ENCODE measurements at regions not wholly inside any gene's neighbourhood (a gene's known extent, or its start where the extent isn't known, plus 50 kb on each side); places are given as distances from the start of the nearest gene placed in this dataset.

GRCh38 chr13:22090106-22090505, 419.2 kb downstream of the FGF9 start:
- no peak for TF ChIP-seq CTCF (IDR thresholded peaks at IDR 0.05; ENCODE audit: unreplicated experiment)
- H3K27ac Mint-ChIP-seq, result no peak overlapping the region
- no peak overlapping the region for H3K4me3 Mint-ChIP-seq
- DNase-seq (ENCODE audit: low spot score in 2 of 2, unreplicated experiment in 2 of 2), result no peak
- H3K27me3 Mint-ChIP-seq (ENCODE audit: low read depth), result no peaks in the 10 kb centered on the region
- H3K9me3 Mint-ChIP-seq, result peaks cover 7% of the 10 kb centered on the region
- H3K36me3 Mint-ChIP-seq, result peaks cover under 1% of the 10 kb centered on the region
- peaks cover 24% of the 10 kb centered on the region for H3K4me1 Mint-ChIP-seq

GRCh38 chr13:22091222-22091970, 420.5 kb downstream of the FGF9 start:
- H3K4me3 Mint-ChIP-seq, result no peak overlapping the region
- H3K36me3 Mint-ChIP-seq, result peaks cover 3% of the 10 kb centered on the region
- peak overlapping the region; percentile 85 for H3K27ac Mint-ChIP-seq
- no peak for DNase-seq (ENCODE audit: low spot score in 2 of 2, unreplicated experiment in 2 of 2)
- H3K27me3 Mint-ChIP-seq (ENCODE audit: low read depth), result no peaks in the 10 kb centered on the region
- peaks cover 11% of the 10 kb centered on the region for H3K9me3 Mint-ChIP-seq
- TF ChIP-seq CTCF (IDR thresholded peaks at IDR 0.05; ENCODE audit: unreplicated experiment), result no peak
- peaks cover 24% of the 10 kb centered on the region for H3K4me1 Mint-ChIP-seq

- Mint-ChIP-seq H3K9me3 (peaks cover 11% of the 10 kb centered on the region), H3K4me3 (no peak overlapping the region), H3K27me3 (ENCODE audit: low read depth) (no peaks in the 10 kb centered on the region), H3K27ac (peak overlapping the region; percentile 85), H3K36me3 (peaks cover 3% of the 10 kb centered on the region), H3K4me1 (peaks cover 24% of the 10 kb centered on the region)
- DNase-seq (ENCODE audit: low spot score in 2 of 2, unreplicated experiment in 2 of 2), result no peak
- TF ChIP-seq CTCF (IDR thresholded peaks at IDR 0.05; ENCODE audit: unreplicated experiment), result no peak
These were observed 421.1 kb downstream of the FGF9 start for GRCh38 chr13:22091971-22092300.

GRCh38 chr13:22092791-22093560, 422.1 kb downstream of the FGF9 start:
- H3K27ac Mint-ChIP-seq, result peak overlapping the region; percentile 21
- H3K27me3 Mint-ChIP-seq (ENCODE audit: low read depth), result no peaks in the 10 kb centered on the region
- peaks cover 11% of the 10 kb centered on the region for H3K9me3 Mint-ChIP-seq
- TF ChIP-seq CTCF (IDR thresholded peaks at IDR 0.05; ENCODE audit: unreplicated experiment), result no peak
- H3K4me1 Mint-ChIP-seq, result peaks cover 24% of the 10 kb centered on the region
- H3K4me3 Mint-ChIP-seq, result no peak overlapping the region
- DNase-seq (ENCODE audit: low spot score in 2 of 2, unreplicated experiment in 2 of 2), result no peak
- peaks cover 3% of the 10 kb centered on the region for H3K36me3 Mint-ChIP-seq

GRCh38 chr13:22095794-22096193, 424.9 kb downstream of the FGF9 start:
- no peak for TF ChIP-seq CTCF (IDR thresholded peaks at IDR 0.05; ENCODE audit: unreplicated experiment)
- H3K36me3 Mint-ChIP-seq, result peaks cover 9% of the 10 kb centered on the region
- peaks cover 25% of the 10 kb centered on the region for H3K9me3 Mint-ChIP-seq
- H3K4me3 Mint-ChIP-seq, result no peak overlapping the region
- peaks cover 19% of the 10 kb centered on the region for H3K4me1 Mint-ChIP-seq
- no peak overlapping the region for H3K27ac Mint-ChIP-seq
- DNase-seq (ENCODE audit: low spot score in 2 of 2, unreplicated experiment in 2 of 2), result no peak
- no peaks in the 10 kb centered on the region for H3K27me3 Mint-ChIP-seq (ENCODE audit: low read depth)

Measured in mesothelial cell of epicardium (in vitro differentiated cells).